ENCODE measurements at regions not wholly inside any gene's neighbourhood (a gene's known extent, or its start where the extent isn't known, plus 50 kb on each side); places are given as distances from the start of the nearest gene placed in this dataset.
"Not testable (repeated sequence)": the region's sequence is repeated elsewhere in the genome, so short reads cannot be mapped to it uniquely, and the experiment has no call there.

DNA sequence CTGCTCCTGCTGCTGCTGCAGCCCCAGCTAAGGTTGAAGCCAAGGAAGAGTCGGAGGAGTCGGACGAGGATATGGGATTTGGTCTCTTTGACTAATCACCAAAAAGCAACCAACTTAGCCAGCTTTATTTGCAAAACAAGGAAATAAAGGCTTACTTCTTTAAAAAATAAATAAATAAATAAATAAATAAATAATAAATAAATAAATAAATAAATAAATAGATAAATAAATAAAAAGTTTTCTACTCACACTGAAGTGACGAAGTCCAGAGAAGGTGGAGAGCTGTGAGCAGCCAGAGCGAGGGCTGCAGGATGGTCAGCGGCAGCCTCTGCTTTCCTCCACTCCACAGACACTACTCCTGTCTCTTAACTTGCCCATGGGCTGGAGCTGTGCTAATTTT is 105.6 kb upstream of the ATL2 start:
- not testable (repeated sequence) for DNase-seq

- DNase-seq, result no peak
Observed at GRCh38 chr2:38480617-38481016, 103.5 kb upstream of the ATL2 start.

- DNase-seq, result no peak
Observed at GRCh38 chr2:38477006-38477405, 99.9 kb upstream of the ATL2 start.

- no peak for DNase-seq
Observed at GRCh38 chr2:38475567-38475881, 98.5 kb upstream of the ATL2 start.

- DNase-seq, result no peak
Observed at GRCh38 chr2:38474715-38475566, 97.9 kb upstream of the ATL2 start.

DNA sequence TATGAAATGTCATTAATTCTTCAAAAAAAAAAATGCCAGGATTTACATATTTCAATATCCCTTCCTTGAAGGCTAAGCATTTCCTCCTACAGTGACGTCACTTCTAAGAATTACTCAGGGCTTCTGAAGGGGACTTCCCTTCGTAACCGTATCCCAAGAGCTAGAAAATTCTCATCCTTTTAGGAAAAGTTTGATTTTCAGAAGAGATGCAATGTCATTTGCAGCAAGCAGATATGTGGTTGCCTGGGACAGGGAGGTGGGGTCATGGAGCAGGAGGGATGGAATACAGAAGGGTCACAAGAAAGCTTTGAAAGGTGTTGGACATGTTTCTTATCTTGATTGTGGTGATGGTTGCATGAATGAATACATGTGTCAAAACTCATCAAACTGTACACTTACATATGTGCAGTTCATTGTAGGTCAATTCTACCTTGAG is 97.0 kb upstream of the ATL2 start:
- no peak for DNase-seq

- DNase-seq, result no peak
Observed at GRCh38 chr2:38473333-38474005, 96.4 kb upstream of the ATL2 start.

DNA sequence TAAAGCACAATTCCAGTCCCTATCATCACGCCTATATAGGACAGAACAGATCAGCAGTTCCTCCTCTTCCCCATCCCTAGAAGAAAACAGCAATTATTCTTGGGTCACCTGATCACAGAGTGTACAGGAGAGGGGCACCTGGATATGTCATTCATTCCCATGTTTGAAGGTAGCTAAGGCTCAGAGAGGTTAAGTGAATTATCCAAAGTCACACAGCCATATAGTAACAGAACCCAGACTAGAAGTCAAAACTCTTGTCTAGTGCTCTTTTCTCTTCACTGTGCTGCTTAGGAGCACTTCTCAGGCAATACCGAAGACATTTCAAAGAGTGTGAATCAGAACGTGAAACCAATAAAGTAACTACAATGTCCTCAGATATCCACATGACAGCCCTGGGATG is 93.0 kb upstream of the ATL2 start:
- no peak for DNase-seq

DNA sequence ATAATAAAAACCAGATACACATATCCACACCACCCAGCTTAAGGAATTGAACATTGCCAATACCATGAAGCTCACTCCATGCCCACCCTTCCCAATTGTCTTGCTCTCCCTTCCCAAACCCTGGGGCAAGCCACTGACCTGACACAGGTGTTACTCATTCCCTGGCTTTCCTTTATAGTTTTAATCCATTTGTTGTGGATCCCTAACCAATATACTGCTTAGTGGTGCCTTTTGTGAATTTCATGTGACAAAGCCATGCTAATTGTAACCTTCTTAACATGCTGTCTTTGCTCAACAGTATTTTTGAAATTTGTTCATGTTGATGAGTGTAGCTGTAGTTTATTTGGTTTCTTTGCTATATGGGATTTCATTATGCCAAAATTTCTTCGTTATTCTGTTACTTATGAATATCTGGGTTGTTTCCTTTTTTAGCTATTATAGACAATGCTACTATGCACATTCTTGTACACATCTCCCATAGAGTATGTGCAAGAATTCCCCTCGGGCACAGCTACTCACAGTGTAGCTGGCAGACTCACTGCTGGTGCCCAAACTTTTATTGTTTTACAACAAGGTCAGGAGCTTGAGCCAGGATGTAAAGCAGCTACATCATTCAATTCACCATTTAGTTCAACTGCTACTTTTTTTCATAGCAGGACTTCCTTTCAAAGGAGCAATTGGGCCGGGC is 90.8 kb upstream of the ATL2 start:
- no peak for DNase-seq

GRCh38 chr2:38466876-38467767 is 90.0 kb upstream of the ATL2 start:
- DNase-seq, result no peak

DNA sequence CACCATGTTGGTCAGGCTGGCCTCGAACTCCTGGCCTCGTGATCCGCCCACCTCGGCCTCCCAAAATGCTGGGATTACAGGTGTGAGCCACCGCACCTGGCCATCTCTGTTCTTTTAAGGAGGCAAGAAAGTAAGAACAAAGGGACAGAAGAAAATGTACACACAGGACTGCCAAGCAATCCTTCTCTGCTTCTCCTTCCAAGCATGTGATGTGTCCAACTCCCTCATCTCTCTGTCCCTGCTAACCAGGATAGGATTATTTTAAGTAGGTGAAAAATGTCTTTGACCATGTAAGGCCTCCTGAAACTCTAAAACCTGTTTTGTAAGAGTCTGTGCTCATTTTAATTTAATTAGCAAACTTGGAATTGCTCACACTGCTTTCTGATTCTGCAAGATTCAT is 89.3 kb upstream of the ATL2 start:
- no peak for DNase-seq

DNA sequence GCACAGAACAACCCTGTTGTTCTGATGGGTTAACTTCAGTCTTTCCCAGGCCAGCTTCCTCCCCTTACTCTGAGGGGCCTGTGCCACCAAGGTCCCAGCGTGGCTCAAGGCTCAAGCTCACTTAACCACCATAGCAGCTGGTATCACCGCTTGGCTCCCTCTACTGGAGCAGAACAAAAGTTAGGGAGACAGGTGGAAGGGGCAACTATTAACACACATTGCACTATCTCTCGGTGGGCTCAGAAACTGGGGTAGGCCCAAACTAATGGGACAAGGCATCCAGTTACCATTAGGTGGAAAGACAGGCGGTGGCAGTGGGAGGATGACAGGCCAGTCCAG is 88.7 kb upstream of the ATL2 start:
- no peak for DNase-seq

GRCh38 chr2:38464971-38465788 is 88.1 kb upstream of the ATL2 start:
- DNase-seq, result no peak

DNA sequence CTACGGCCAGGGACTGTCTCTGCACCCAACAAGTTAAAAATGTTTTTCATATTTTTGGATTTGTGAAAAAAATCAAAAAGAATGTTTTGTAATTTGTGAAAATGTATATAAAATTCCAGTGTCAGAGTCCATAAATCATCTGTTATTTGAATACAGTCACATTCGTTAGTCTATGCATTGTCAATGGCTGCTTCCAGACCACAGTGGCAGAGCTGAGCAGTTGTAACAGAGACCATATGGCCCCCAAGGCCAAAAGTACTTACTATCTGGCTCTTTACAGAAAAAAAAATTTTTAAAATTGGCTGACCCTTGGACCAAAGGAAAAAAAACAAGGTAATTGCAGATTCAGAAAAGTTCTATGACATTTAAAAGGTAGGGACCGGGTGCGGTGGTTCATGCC is 86.7 kb upstream of the ATL2 start:
- DNase-seq, result no peak

GRCh38 chr2:38462121-38462661 is 85.1 kb upstream of the ATL2 start:
- no peak for DNase-seq

DNA sequence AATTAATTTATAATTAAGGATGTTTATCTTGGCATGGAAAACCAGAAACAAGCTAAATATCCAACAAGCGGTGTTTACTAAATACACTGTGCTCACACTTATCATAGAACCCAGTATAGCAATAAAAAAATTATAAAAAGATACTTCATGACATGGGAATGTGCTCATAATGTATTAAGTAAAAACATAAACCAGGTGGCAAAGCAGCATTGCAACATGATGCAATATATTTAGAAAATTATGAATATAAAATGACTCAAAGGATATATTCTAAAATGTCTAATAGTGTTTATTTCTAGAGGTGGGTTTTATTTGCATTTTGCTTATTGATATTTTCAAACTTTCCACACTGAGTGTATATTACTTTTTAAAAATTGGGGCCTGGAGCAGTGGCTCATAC is 84.4 kb upstream of the ATL2 start:
- DNase-seq, result no peak

GRCh38 chr2:38460313-38460712 is 83.2 kb upstream of the ATL2 start:
- DNase-seq, result no peak

GRCh38 chr2:38454081-38454480 is 77.0 kb upstream of the ATL2 start:
- DNase-seq, result no peak

- DNase-seq, result not testable (repeated sequence)
Observed at GRCh38 chr2:38451778-38452177, 74.7 kb upstream of the ATL2 start.

GRCh38 chr2:38450509-38450908 is 73.4 kb upstream of the ATL2 start:
- DNase-seq, result no peak

DNA sequence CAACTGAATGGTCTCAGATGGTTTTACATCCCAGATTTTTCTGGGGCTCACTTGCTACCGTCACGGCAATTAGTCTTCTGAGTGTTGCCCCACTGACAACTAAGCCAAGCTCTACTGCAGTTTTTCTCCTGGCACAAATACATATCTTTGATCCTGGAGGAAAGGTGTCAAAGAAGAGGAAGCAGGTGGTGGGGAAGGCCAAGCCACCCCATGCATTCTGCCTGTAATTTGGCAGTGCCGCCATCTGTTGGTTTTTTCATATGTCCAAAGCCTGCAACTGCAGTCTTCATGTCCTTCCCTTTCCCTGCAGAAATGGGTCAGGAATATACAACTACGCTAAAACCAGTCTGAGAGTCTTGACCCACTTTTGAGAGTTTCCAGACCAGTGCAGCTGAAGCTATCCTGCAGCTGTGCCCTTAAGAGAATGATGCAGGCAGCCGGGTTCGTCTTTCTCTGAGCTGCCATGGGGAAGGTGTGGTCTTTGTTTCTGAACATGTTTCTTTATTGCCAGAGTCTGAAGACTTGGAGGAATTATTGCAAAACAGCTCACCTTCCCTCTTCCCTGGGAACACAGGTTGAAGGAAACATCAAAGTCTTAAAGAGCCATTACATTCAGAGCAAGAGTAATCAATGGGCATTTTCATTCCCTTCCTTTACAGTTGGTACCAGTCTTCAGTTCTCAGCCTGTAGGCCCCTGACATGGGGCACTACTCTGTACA is 71.8 kb upstream of the ATL2 start:
- DNase-seq, result no peak

All from effector CD8-positive, alpha-beta T cell (primary cell).